ENCODE measurements at regions not wholly inside any gene's neighbourhood (a gene's known extent, or its start where the extent isn't known, plus 50 kb on each side); places are given as distances from the start of the nearest gene placed in this dataset.
"Not testable (repeated sequence)": the region's sequence is repeated elsewhere in the genome, so short reads cannot be mapped to it uniquely, and the experiment has no call there.

DNA sequence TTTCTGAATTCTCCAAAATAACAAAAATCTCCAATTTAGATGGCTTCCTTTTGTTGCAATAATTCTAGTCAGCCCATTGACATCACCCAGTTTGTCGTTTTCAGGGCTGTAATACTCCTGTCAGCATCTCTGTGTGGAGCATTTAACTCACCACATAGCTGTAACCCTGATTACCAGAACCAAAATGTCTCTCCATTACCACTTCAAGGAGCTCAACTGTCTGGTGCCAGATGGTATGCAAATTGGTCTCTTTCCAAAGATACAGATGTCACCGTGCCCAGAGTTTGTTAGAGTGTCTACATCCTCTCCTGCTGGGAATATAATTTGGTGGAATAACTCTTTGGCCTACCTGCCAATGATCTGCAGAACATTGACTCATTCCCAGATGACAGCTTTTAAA is 350.3 kb upstream of the POT1 start:
- FAIRE-seq (no peak), DNase-seq (ENCODE audit: low read depth, low spot score) (no peak)
- no peaks in the 10 kb centered on the region for H3K9me3 ChIP-seq (ENCODE audit: control insufficient read depth, low read depth, low read length)
- H3K79me2 ChIP-seq (ENCODE audit: control insufficient read depth, insufficient read depth, low read length), result no peaks in the 10 kb centered on the region
- TF ChIP-seq EZH2 (IDR thresholded peaks at IDR 0.05; ENCODE audit: low read length), result no peak
- TF ChIP-seq CTCF (optimal IDR thresholded peaks at IDR 0.05 in 1 of 3, IDR thresholded peaks at IDR 0.05 in 1 of 3, conservative IDR thresholded peaks at IDR 0.05 in 1 of 3; ENCODE audit: extremely low read depth in 1 of 3, insufficient read depth in 2 of 3, low read length in 3 of 3), result no peak
- H3K9ac ChIP-seq (ENCODE audit: control insufficient read depth, extremely low read depth, insufficient read depth, low read length), result no peak overlapping the region
- H3K27me3 ChIP-seq (ENCODE audit: control insufficient read depth, extremely low read depth, insufficient read depth, low read length), result no peaks in the 10 kb centered on the region
- H3K36me3 ChIP-seq (ENCODE audit: control insufficient read depth in 2 of 2, extremely low read depth in 1 of 2, insufficient read depth in 2 of 2, low read length in 2 of 2), result no peaks in the 10 kb centered on the region
- no peaks in the 10 kb centered on the region for H4K20me1 ChIP-seq (ENCODE audit: control insufficient read depth, extremely low read depth, insufficient read depth, low read length)
- H3K4me1 ChIP-seq (ENCODE audit: control insufficient read depth, extremely low read depth, insufficient read depth, low read length), result no peaks in the 10 kb centered on the region
- H3K27ac ChIP-seq (ENCODE audit: control insufficient read depth, insufficient read depth, low read length), result no peak overlapping the region
- dilution Hi-C loops (cut with MboI; ENCODE audit: extremely low pct_ligation_motif_present, low sequenced_read_pairs), result no loop called here
- H3K9me1 ChIP-seq (ENCODE audit: control insufficient read depth, extremely low read depth, insufficient read depth, low read length), result no peaks in the 10 kb centered on the region
- H3K4me2 ChIP-seq (ENCODE audit: control insufficient read depth, extremely low read depth, insufficient read depth, low read depth, low read length), result no peak overlapping the region
- no peak overlapping the region for H3K4me3 ChIP-seq (ENCODE audit: control insufficient read depth in 2 of 3, extremely low read depth in 1 of 3, insufficient read depth in 2 of 3, low read depth in 1 of 3, low read length in 3 of 3)
- H2AFZ ChIP-seq (ENCODE audit: control insufficient read depth, low read length), result no peak overlapping the region

- Histone ChIP-seq H3K4me1 (ENCODE audit: control insufficient read depth, extremely low read depth, insufficient read depth, low read length) (no peaks in the 10 kb centered on the region), H3K9me1 (ENCODE audit: control insufficient read depth, extremely low read depth, insufficient read depth, low read length) (no peaks in the 10 kb centered on the region), H3K9ac (ENCODE audit: control insufficient read depth, extremely low read depth, insufficient read depth, low read length) (no peak overlapping the region), H2AFZ (ENCODE audit: control insufficient read depth, low read length) (no peak overlapping the region), H3K27me3 (ENCODE audit: control insufficient read depth, extremely low read depth, insufficient read depth, low read length) (no peaks in the 10 kb centered on the region), H3K4me3 (ENCODE audit: control insufficient read depth in 2 of 3, extremely low read depth in 1 of 3, insufficient read depth in 2 of 3, low read depth in 1 of 3, low read length in 3 of 3) (no peak overlapping the region), H4K20me1 (ENCODE audit: control insufficient read depth, extremely low read depth, insufficient read depth, low read length) (no peaks in the 10 kb centered on the region), H3K27ac (ENCODE audit: control insufficient read depth, insufficient read depth, low read length) (no peak overlapping the region), H3K36me3 (ENCODE audit: control insufficient read depth in 2 of 2, extremely low read depth in 1 of 2, insufficient read depth in 2 of 2, low read length in 2 of 2) (no peaks in the 10 kb centered on the region), H3K4me2 (ENCODE audit: control insufficient read depth, extremely low read depth, insufficient read depth, low read depth, low read length) (no peak overlapping the region), H3K9me3 (ENCODE audit: control insufficient read depth, low read depth, low read length) (no peaks in the 10 kb centered on the region), H3K79me2 (ENCODE audit: control insufficient read depth, insufficient read depth, low read length) (no peaks in the 10 kb centered on the region)
- no peak for FAIRE-seq
- dilution Hi-C loops (cut with MboI; ENCODE audit: extremely low pct_ligation_motif_present, low sequenced_read_pairs), result no loop called here
- DNase-seq (ENCODE audit: low read depth, low spot score), result no peak
- TF ChIP-seq CTCF (optimal IDR thresholded peaks at IDR 0.05 in 1 of 3, IDR thresholded peaks at IDR 0.05 in 1 of 3, conservative IDR thresholded peaks at IDR 0.05 in 1 of 3; ENCODE audit: extremely low read depth in 1 of 3, insufficient read depth in 2 of 3, low read length in 3 of 3) (no peak), EZH2 (IDR thresholded peaks at IDR 0.05; ENCODE audit: low read length) (no peak)
Measured at GRCh38 chr7:125278318-125278717, 348.7 kb upstream of the POT1 start.

- H3K9ac ChIP-seq (ENCODE audit: control insufficient read depth, extremely low read depth, insufficient read depth, low read length); DNase-seq (ENCODE audit: low read depth, low spot score); FAIRE-seq; H3K27me3 ChIP-seq (ENCODE audit: control insufficient read depth, extremely low read depth, insufficient read depth, low read length); H3K79me2 ChIP-seq (ENCODE audit: control insufficient read depth, insufficient read depth, low read length); H3K9me1 ChIP-seq (ENCODE audit: control insufficient read depth, extremely low read depth, insufficient read depth, low read length); H3K36me3 ChIP-seq (ENCODE audit: control insufficient read depth in 2 of 2, extremely low read depth in 1 of 2, insufficient read depth in 2 of 2, low read length in 2 of 2); H2AFZ ChIP-seq (ENCODE audit: control insufficient read depth, low read length); H3K4me2 ChIP-seq (ENCODE audit: control insufficient read depth, extremely low read depth, insufficient read depth, low read depth, low read length); dilution Hi-C loops (cut with MboI; ENCODE audit: extremely low pct_ligation_motif_present, low sequenced_read_pairs); H3K4me3 ChIP-seq (ENCODE audit: control insufficient read depth in 2 of 3, extremely low read depth in 1 of 3, insufficient read depth in 2 of 3, low read depth in 1 of 3, low read length in 3 of 3); H3K27ac ChIP-seq (ENCODE audit: control insufficient read depth, insufficient read depth, low read length); H3K9me3 ChIP-seq (ENCODE audit: control insufficient read depth, low read depth, low read length); H3K4me1 ChIP-seq (ENCODE audit: control insufficient read depth, extremely low read depth, insufficient read depth, low read length); H4K20me1 ChIP-seq (ENCODE audit: control insufficient read depth, extremely low read depth, insufficient read depth, low read length): not testable (repeated sequence)
Measured at GRCh38 chr7:125274742-125275141, 345.1 kb upstream of the POT1 start.

GRCh38 chr7:125264174-125264856 is 334.7 kb upstream of the POT1 start:
- H3K9me1 ChIP-seq (ENCODE audit: control insufficient read depth, extremely low read depth, insufficient read depth, low read length); H3K9me3 ChIP-seq (ENCODE audit: control insufficient read depth, low read depth, low read length); H3K4me1 ChIP-seq (ENCODE audit: control insufficient read depth, extremely low read depth, insufficient read depth, low read length); H3K79me2 ChIP-seq (ENCODE audit: control insufficient read depth, insufficient read depth, low read length); DNase-seq (ENCODE audit: low read depth, low spot score); H3K4me3 ChIP-seq (ENCODE audit: control insufficient read depth in 2 of 3, extremely low read depth in 1 of 3, insufficient read depth in 2 of 3, low read depth in 1 of 3, low read length in 3 of 3); H2AFZ ChIP-seq (ENCODE audit: control insufficient read depth, low read length); H3K9ac ChIP-seq (ENCODE audit: control insufficient read depth, extremely low read depth, insufficient read depth, low read length); H3K27ac ChIP-seq (ENCODE audit: control insufficient read depth, insufficient read depth, low read length); H4K20me1 ChIP-seq (ENCODE audit: control insufficient read depth, extremely low read depth, insufficient read depth, low read length); dilution Hi-C loops (cut with MboI; ENCODE audit: extremely low pct_ligation_motif_present, low sequenced_read_pairs); H3K36me3 ChIP-seq (ENCODE audit: control insufficient read depth in 2 of 2, extremely low read depth in 1 of 2, insufficient read depth in 2 of 2, low read length in 2 of 2); FAIRE-seq; H3K27me3 ChIP-seq (ENCODE audit: control insufficient read depth, extremely low read depth, insufficient read depth, low read length); H3K4me2 ChIP-seq (ENCODE audit: control insufficient read depth, extremely low read depth, insufficient read depth, low read depth, low read length): not testable (repeated sequence)

Data from keratinocyte (primary cell).